Heart right ventricle (tissue), 16 donors: ENCODE measurements at regions not wholly inside any gene's neighbourhood (a gene's known extent, or its start where the extent isn't known, plus 50 kb on each side); places are given as distances from the start of the nearest gene placed in this dataset.
A peak's percentile ranks its signal among the peaks of the same experiment; 100 is the strongest.

Experiments used
- ATAC-seq, 8 donors: fragments of 200-7000 bp; cut with Tn5 transposase; one replicate each; pipeline ENCODE4 v1.9.1; 2020; ENCODE audit warnings: mild to moderate bottlenecking in 8 of 8, moderate library complexity in 8 of 8, moderate number of reproducible peaks in 1 of 8
- DNase-seq, 2 donors: peaks; one replicate each; pipeline ENCODE4 v3.0.0-alpha.2; 2020
- H3K27ac ChIP-seq, 10 donors: fragments of 200-600 bp; sonication (generic) in 2 of 10; one replicate each; pipeline versions ENCODE4 v1.5.0 to v1.8.0; 2020 to 2022; ENCODE audit warnings: mild to moderate bottlenecking in 3 of 10
- H3K27me3 ChIP-seq, 7 donors: fragments of 200-600 bp; one replicate each; pipeline ENCODE4 v1.8.0; 2021 to 2022; ENCODE audit warnings: mild to moderate bottlenecking in 2 of 7
- H3K36me3 ChIP-seq, 9 donors: fragments of 200-600 bp; sonication (generic) in 1 of 9; one replicate each; pipeline versions ENCODE4 v1.5.0 to v1.8.0; 2020 to 2022; ENCODE audit warnings: mild to moderate bottlenecking in 2 of 9
- H3K4me1 ChIP-seq, 9 donors: fragments of 200-600 bp; sonication (generic) in 1 of 9; one replicate each; pipeline versions ENCODE4 v1.5.0 to v1.8.0; 2020 to 2022; ENCODE audit warnings: mild to moderate bottlenecking in 4 of 9
- H3K4me3 ChIP-seq, 10 donors: fragments of 200-600 bp; sonication (generic) in 2 of 10; one replicate each; pipeline versions ENCODE4 v1.5.0 to v1.8.0; 2020 to 2022; ENCODE audit warnings: mild to moderate bottlenecking in 7 of 10, moderate library complexity in 2 of 10
- H3K9me3 ChIP-seq, 11 donors: fragments of 200-600 bp in 10 of 11; sonication (generic) in 2 of 11; one replicate each; pipeline versions ENCODE4 v1.5.0 to v1.8.0; 2013 to 2022; ENCODE audit warnings: mild to moderate bottlenecking in 2 of 11, control low read depth in 1 of 11, moderate library complexity in 1 of 11
- WGBS, 2 donors: extraction: QIAGEN DNeasy Blood & Tissue Kit; methylation state at CpG; one replicate each; pipeline ENCODE4 v1.1.7; 2013; ENCODE audit warnings: inconsistent platforms in 1 of 2; 5-methylcytosine and 5-hydroxymethylcytosine counted together
- intact Hi-C, 10 donors: fragments of 100-400 bp; cut with DNase I; formaldehyde crosslinking; loops; one replicate each; pipeline versions ENCODE4 v1.11.1 to v1.14.2; 2022
- TF ChIP-seq, protein P1 (sequence below), 9 donors: fragments of 200-600 bp; sonication (generic) in 2 of 9; IDR thresholded peaks; one replicate each; pipeline versions ENCODE4 v1.5.0 to v1.8.0; 2021 to 2022; ENCODE audit warnings: antibody characterized with exemption in 9 of 9, mild to moderate bottlenecking in 5 of 9, moderate library complexity in 1 of 9
- donor health status: Arrhythmogenic right ventricular cardiomyopathy.
- donor health status: ischemic (EF 13 %, LVEDD 7.1; RV severe dilation, severe dysfunction).
- donor health status: healthy with polysubstance abuse.
- donor health status: DM: no; HTN: yes; CAD: no.
- donor health status: DM: no; HTN: no; CAD: no.
- donor health status: ischemic (EF 25% LVEDD 6.9; RV normal size, moderate dysfunction).
- donor health status: ischemic (EF 25% LVEDD 5.7; RV mildly dilated, moderate dysfunction).
- donor health status: healthy.
- donor health status: DM: yes; HTN: yes; CAD: no.
- donor health status: Ischemic cardiomyopathy.
- donor health status: ischemic (EF 35%, LVEDD 5.7; RV mildly dilated, moderate dysfunction).
- donor health status: nonischemic (EF 11% LVEDD 7.7; RV severe dilation, severe dysfunction).
- donor health status: DM: yes; HTN: yes; CAD: no.
- donor health status: PGD.
- donor health status: ischemic (EF 29% LVEDD 5.4; RV normal size, mild dysfunction).
- donor health status: nonischemic (EF 23%, LVEDD 6.1; RV moderate dilation, normal function).

DNA sequence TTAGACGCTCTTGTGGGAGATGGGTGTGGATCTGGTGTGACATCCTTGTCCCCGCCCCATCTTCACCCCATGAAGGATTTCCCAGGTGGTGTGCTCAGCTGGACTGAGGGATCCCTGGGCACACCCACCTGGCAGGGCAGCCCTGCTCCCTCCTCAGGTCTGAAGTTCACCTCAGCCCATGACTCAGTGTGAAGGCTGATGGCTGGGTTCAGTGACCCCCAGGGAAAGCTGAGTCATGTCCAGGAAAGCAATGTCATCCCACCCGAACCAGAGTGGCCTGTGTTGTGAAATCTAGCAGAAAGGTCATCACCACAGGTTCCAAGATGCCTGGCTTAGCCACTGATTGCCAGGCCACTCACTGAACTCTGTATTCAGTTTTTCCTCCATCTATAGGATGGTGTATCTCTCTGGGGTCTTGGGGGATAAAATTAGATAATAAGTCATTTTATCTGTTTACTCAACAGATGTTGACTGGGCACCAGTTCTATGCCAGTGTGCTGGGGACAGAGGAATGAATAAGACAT lies 97.7 kb upstream of the JUN start:
- no peaks in the 10 kb centered on the region for H3K9me3 ChIP-seq
- no peaks in the 10 kb centered on the region for H3K36me3 ChIP-seq
- no peak overlapping the region for H3K4me3 ChIP-seq
- 66 to 76% methylated on average over 3 of the region's 3 CpGs for WGBS, 2 donors
- intact Hi-C loops: loop anchor here in 2 of 10 donors (5.0 kb wide), 2 partner anchors 64 to 89 kb away; no protein-coding TSS in a partner anchor
- H3K4me1 ChIP-seq: peaks cover 12 to 57% (median 44%) of the 10 kb centered on the region in 9 donors
- no peak for DNase-seq
- ATAC-seq: peak in 2 of 8 donors; percentile 69 to 75
- peak overlapping the region in 2 of 10 donors; percentile 25 to 89 for H3K27ac ChIP-seq
- TF ChIP-seq, protein P1, sequence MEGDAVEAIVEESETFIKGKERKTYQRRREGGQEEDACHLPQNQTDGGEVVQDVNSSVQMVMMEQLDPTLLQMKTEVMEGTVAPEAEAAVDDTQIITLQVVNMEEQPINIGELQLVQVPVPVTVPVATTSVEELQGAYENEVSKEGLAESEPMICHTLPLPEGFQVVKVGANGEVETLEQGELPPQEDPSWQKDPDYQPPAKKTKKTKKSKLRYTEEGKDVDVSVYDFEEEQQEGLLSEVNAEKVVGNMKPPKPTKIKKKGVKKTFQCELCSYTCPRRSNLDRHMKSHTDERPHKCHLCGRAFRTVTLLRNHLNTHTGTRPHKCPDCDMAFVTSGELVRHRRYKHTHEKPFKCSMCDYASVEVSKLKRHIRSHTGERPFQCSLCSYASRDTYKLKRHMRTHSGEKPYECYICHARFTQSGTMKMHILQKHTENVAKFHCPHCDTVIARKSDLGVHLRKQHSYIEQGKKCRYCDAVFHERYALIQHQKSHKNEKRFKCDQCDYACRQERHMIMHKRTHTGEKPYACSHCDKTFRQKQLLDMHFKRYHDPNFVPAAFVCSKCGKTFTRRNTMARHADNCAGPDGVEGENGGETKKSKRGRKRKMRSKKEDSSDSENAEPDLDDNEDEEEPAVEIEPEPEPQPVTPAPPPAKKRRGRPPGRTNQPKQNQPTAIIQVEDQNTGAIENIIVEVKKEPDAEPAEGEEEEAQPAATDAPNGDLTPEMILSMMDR (IDR thresholded peaks at IDR 0.05): no peak
- H3K27me3 ChIP-seq: no peaks in the 10 kb centered on the region

- H3K36me3 ChIP-seq: no peaks in the 10 kb centered on the region
- TF ChIP-seq, protein P1 (IDR thresholded peaks at IDR 0.05): no peak
- no peak overlapping the region for H3K4me3 ChIP-seq
- no peaks in the 10 kb centered on the region for H3K9me3 ChIP-seq
- no peak for DNase-seq
- ATAC-seq: no peak
- peaks cover 13 to 66% (median 51%) of the 10 kb centered on the region in 9 donors for H3K4me1 ChIP-seq
- 83 to 94% methylated on average over 12 of the region's 12 CpGs for WGBS, 2 donors
- H3K27ac ChIP-seq: peak overlapping the region in 9 of 10 donors; percentile 24 to 89 (median 76)
- H3K27me3 ChIP-seq: no peaks in the 10 kb centered on the region
- intact Hi-C loops: loop anchor here in 2 of 10 donors (5.0 kb wide), 2 partner anchors 65 to 90 kb away; no protein-coding TSS in a partner anchor
These were observed 98.6 kb upstream of the JUN start for GRCh38 chr1:58882322-58882948.

GRCh38 chr1:58883037-58883887 lies 99.4 kb upstream of the JUN start:
- peak; percentile 62 to 76 for DNase-seq
- peak; percentile 49 to 87 (median 73) for ATAC-seq
- no peaks in the 10 kb centered on the region for H3K27me3 ChIP-seq
- no peaks in the 10 kb centered on the region for H3K9me3 ChIP-seq
- TF ChIP-seq, protein P1 (IDR thresholded peaks at IDR 0.05): no peak
- peak overlapping the region; percentile 24 to 89 (median 74) for H3K27ac ChIP-seq
- H3K4me3 ChIP-seq: no peak overlapping the region
- WGBS, 2 donors: 48 to 54% methylated on average over 12 of the region's 12 CpGs
- H3K36me3 ChIP-seq: no peaks in the 10 kb centered on the region
- H3K4me1 ChIP-seq: peaks cover 13 to 71% (median 54%) of the 10 kb centered on the region in 9 donors
- intact Hi-C loops: loop anchor here in 2 of 10 donors (5.0 kb wide), 2 partner anchors 66 to 91 kb away; no protein-coding TSS in a partner anchor

DNA sequence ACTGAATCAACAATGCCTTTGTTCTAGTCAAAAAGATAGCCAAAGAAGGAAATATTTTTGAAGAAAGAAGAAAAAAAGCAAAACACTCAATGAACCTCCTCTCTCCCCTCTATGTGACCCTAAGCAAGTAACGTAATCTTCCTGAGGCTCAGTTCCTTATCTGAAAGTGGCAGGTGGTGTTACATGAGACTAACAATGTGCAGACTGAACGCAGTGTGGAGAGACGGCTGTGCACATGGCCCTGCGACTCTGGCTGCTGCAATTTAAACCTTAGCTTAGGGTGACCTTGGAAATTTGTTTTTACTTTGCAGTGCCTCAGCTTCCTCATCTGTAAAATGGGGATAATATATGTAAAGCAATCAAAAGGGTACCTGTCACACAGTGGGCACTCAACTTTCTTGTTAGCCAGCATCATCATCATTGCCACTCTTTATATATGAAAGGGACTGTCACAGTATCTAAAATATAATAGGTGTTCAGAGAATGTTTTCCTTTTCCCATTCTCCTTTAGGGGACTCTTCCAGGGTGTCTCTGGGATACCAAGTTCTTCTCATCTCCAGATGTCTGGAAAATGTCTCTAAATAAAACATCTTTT lies 100.1 kb upstream of the JUN start:
- 38 to 42% methylated on average over 4 of the region's 4 CpGs for WGBS, 2 donors
- Histone ChIP-seq H3K4me3 (no peak overlapping the region), H3K4me1 (peaks cover 13 to 76% (median 54%) of the 10 kb centered on the region in 9 donors), H3K36me3 (no peaks in the 10 kb centered on the region), H3K27me3 (no peaks in the 10 kb centered on the region), H3K9me3 (no peaks in the 10 kb centered on the region), H3K27ac (peak overlapping the region in 9 of 10 donors; percentile 24 to 89 (median 76))
- no peak for DNase-seq
- intact Hi-C loops: loop anchor here in 2 of 10 donors (5.0 kb wide), 2 partner anchors 67 to 92 kb away; no protein-coding TSS in a partner anchor
- TF ChIP-seq, protein P1 (IDR thresholded peaks at IDR 0.05): no peak
- ATAC-seq: peak in 6 of 8 donors; percentile 34 to 70 (median 46)
